ENCODE measurements at regions not wholly inside any gene's neighbourhood (a gene's known extent, or its start where the extent isn't known, plus 50 kb on each side); places are given as distances from the start of the nearest gene placed in this dataset.

- Histone ChIP-seq H3K4me3 (no peak overlapping the region), H3K27ac (no peak overlapping the region)
Observed at GRCh38 chr18:1954583-1955312, 616.6 kb downstream of the METTL4 start.

- Histone ChIP-seq H3K4me3 (no peak overlapping the region), H3K27ac (no peak overlapping the region)
Observed at GRCh38 chr18:1958798-1959197, 612.5 kb downstream of the METTL4 start.

GRCh38 chr18:1965016-1965415 lies 606.3 kb downstream of the METTL4 start:
- no peak overlapping the region for H3K27ac ChIP-seq
- H3K4me3 ChIP-seq, result no peak overlapping the region

GRCh38 chr18:1965541-1965940 lies 605.8 kb downstream of the METTL4 start:
- H3K4me3 ChIP-seq, result no peak overlapping the region
- H3K27ac ChIP-seq, result no peak overlapping the region

- Histone ChIP-seq H3K4me3 (no peak overlapping the region), H3K27ac (no peak overlapping the region)
Observed at GRCh38 chr18:1968801-1969498, 602.4 kb downstream of the METTL4 start.

- H3K27ac ChIP-seq, result no peak overlapping the region
- no peak overlapping the region for H3K4me3 ChIP-seq
Observed at GRCh38 chr18:1976484-1976883, 594.8 kb downstream of the METTL4 start.

GRCh38 chr18:1982056-1982455 lies 589.2 kb downstream of the METTL4 start:
- Histone ChIP-seq H3K4me3 (no peak overlapping the region), H3K27ac (no peak overlapping the region)

GRCh38 chr18:1983746-1984515 lies 587.4 kb downstream of the METTL4 start:
- H3K4me3 ChIP-seq, result no peak overlapping the region
- H3K27ac ChIP-seq, result no peak overlapping the region

- Histone ChIP-seq H3K27ac (no peak overlapping the region), H3K4me3 (no peak overlapping the region)
Observed at GRCh38 chr18:1993866-1994265, 577.4 kb downstream of the METTL4 start.

GRCh38 chr18:1994471-1994870 lies 576.8 kb downstream of the METTL4 start:
- Histone ChIP-seq H3K27ac (no peak overlapping the region), H3K4me3 (no peak overlapping the region)

- no peak overlapping the region for H3K4me3 ChIP-seq
- H3K27ac ChIP-seq, result no peak overlapping the region
Observed at GRCh38 chr18:1995041-1995612, 576.2 kb downstream of the METTL4 start.

- no peak overlapping the region for H3K4me3 ChIP-seq
- H3K27ac ChIP-seq, result no peak overlapping the region
Observed at GRCh38 chr18:1998121-1998520, 573.2 kb downstream of the METTL4 start.

GRCh38 chr18:1999387-1999786 lies 571.9 kb downstream of the METTL4 start:
- Histone ChIP-seq H3K4me3 (no peak overlapping the region), H3K27ac (no peak overlapping the region)

GRCh38 chr18:2002151-2002550 lies 569.2 kb downstream of the METTL4 start:
- no peak overlapping the region for H3K4me3 ChIP-seq
- no peak overlapping the region for H3K27ac ChIP-seq

GRCh38 chr18:2002604-2003003 lies 568.7 kb downstream of the METTL4 start:
- Histone ChIP-seq H3K4me3 (no peak overlapping the region), H3K27ac (no peak overlapping the region)

- Histone ChIP-seq H3K27ac (no peak overlapping the region), H3K4me3 (no peak overlapping the region)
Observed at GRCh38 chr18:2009942-2010697, 561.2 kb downstream of the METTL4 start.

- no peak overlapping the region for H3K27ac ChIP-seq
Observed at GRCh38 chr18:2027016-2027415, 544.3 kb downstream of the METTL4 start.

GRCh38 chr18:2027756-2028155 lies 543.5 kb downstream of the METTL4 start:
- H3K27ac ChIP-seq, result no peak overlapping the region
- H3K4me3 ChIP-seq, result no peak overlapping the region

More at GRCh38 chr18:2027016-2027415, 544.3 kb downstream of the METTL4 start:
- no peak overlapping the region for H3K4me3 ChIP-seq

GRCh38 chr18:2028986-2029385 lies 542.3 kb downstream of the METTL4 start:
- H3K27ac ChIP-seq, result no peak overlapping the region
- H3K4me3 ChIP-seq, result no peak overlapping the region

GRCh38 chr18:2030647-2031046 lies 540.7 kb downstream of the METTL4 start:
- H3K27ac ChIP-seq, result no peak overlapping the region
- no peak overlapping the region for H3K4me3 ChIP-seq

Measured in skin epidermis (tissue), 12 donors.